ENCODE measurements at regions not wholly inside any gene's neighbourhood (a gene's known extent, or its start where the extent isn't known, plus 50 kb on each side); places are given as distances from the start of the nearest gene placed in this dataset.
A peak's percentile ranks its signal among the peaks of the same experiment; 100 is the strongest.
"Not testable (repeated sequence)": the region's sequence is repeated elsewhere in the genome, so short reads cannot be mapped to it uniquely, and the experiment has no call there.

GRCh38 chr6:167227984-167228383 lies 63.1 kb upstream of the UNC93A start:
- DNase-seq (ENCODE audit: low read depth in 4 of 4, low spot score in 3 of 4), result no peak

- no peak for DNase-seq (ENCODE audit: low read depth in 4 of 4, low spot score in 3 of 4)
These were observed 61.5 kb upstream of the UNC93A start for GRCh38 chr6:167229586-167229985.

GRCh38 chr6:167230288-167230687 lies 60.8 kb upstream of the UNC93A start:
- no peak for DNase-seq (ENCODE audit: low read depth in 4 of 4, low spot score in 3 of 4)

GRCh38 chr6:167232356-167232755 lies 58.8 kb upstream of the UNC93A start:
- DNase-seq (ENCODE audit: low read depth in 4 of 4, low spot score in 3 of 4), result no peak

- DNase-seq (ENCODE audit: low read depth in 4 of 4, low spot score in 3 of 4), result no peak
These were observed 57.6 kb upstream of the UNC93A start for GRCh38 chr6:167233490-167233889.

GRCh38 chr6:167234576-167234975 lies 56.5 kb upstream of the UNC93A start:
- DNase-seq (ENCODE audit: low read depth in 4 of 4, low spot score in 3 of 4), result not testable (repeated sequence)

GRCh38 chr6:167235005-167235404 lies 56.1 kb upstream of the UNC93A start:
- DNase-seq (ENCODE audit: low read depth in 4 of 4, low spot score in 3 of 4), result no peak

GRCh38 chr6:167235421-167236238 lies 55.5 kb upstream of the UNC93A start:
- no peak for DNase-seq (ENCODE audit: low read depth in 4 of 4, low spot score in 3 of 4)

- no peak for DNase-seq (ENCODE audit: low read depth in 4 of 4, low spot score in 3 of 4)
These were observed 54.9 kb upstream of the UNC93A start for GRCh38 chr6:167236239-167236571.

GRCh38 chr6:167237438-167238145 lies 53.5 kb upstream of the UNC93A start:
- no peak for DNase-seq (ENCODE audit: low read depth in 4 of 4, low spot score in 3 of 4)

GRCh38 chr6:167238146-167238693 lies 52.9 kb upstream of the UNC93A start:
- DNase-seq (ENCODE audit: low read depth in 4 of 4, low spot score in 3 of 4), result peak in 1 of 4 donors; percentile 12

- no peak for DNase-seq (ENCODE audit: low read depth in 4 of 4, low spot score in 3 of 4)
These were observed 52.2 kb upstream of the UNC93A start for GRCh38 chr6:167238694-167239467.

GRCh38 chr6:167239470-167239869 lies 51.6 kb upstream of the UNC93A start:
- DNase-seq (ENCODE audit: low read depth in 4 of 4, low spot score in 3 of 4), result not testable (repeated sequence)

- DNase-seq (ENCODE audit: low read depth in 4 of 4, low spot score in 3 of 4), result no peak
These were observed 51.0 kb upstream of the UNC93A start for GRCh38 chr6:167240034-167240541.

Data from left renal pelvis (tissue), 4 donors.